ENCODE measurements at regions not wholly inside any gene's neighbourhood (a gene's known extent, or its start where the extent isn't known, plus 50 kb on each side); places are given as distances from the start of the nearest gene placed in this dataset.

DNA sequence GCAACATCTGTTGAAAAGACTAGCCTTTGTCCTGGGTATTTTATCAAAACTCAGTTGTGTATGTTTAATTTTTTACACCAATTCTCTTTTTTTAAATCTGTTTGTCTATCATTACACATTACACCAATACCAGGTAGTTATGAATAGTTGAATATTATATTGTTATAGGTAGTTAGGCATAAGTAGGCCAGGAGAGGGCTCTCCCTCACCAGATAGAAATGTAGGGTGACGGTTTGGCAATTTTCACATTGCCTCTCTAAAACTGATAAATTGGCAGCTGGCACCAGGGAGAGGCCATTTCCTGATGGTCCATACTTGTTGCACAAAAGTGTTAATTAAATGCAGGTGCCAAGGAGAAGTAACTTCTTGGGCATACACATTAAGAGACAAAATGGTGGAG is 483.1 kb upstream of the EPHA6 start:
- TF ChIP-seq POLR2A (IDR thresholded peaks at IDR 0.05) (no peak), EP300 (IDR thresholded peaks at IDR 0.05) (no peak)
- TF ChIP-seq, protein P1, sequence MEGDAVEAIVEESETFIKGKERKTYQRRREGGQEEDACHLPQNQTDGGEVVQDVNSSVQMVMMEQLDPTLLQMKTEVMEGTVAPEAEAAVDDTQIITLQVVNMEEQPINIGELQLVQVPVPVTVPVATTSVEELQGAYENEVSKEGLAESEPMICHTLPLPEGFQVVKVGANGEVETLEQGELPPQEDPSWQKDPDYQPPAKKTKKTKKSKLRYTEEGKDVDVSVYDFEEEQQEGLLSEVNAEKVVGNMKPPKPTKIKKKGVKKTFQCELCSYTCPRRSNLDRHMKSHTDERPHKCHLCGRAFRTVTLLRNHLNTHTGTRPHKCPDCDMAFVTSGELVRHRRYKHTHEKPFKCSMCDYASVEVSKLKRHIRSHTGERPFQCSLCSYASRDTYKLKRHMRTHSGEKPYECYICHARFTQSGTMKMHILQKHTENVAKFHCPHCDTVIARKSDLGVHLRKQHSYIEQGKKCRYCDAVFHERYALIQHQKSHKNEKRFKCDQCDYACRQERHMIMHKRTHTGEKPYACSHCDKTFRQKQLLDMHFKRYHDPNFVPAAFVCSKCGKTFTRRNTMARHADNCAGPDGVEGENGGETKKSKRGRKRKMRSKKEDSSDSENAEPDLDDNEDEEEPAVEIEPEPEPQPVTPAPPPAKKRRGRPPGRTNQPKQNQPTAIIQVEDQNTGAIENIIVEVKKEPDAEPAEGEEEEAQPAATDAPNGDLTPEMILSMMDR (IDR thresholded peaks at IDR 0.05) = no peak
